SH-SY5Y (cell line): ENCODE measurements at regions not wholly inside any gene's neighbourhood (a gene's known extent, or its start where the extent isn't known, plus 50 kb on each side); places are given as distances from the start of the nearest gene placed in this dataset.

Experiments used
- GATA2 ChIP-seq: IDR thresholded peaks from 2 replicates; pipeline ENCODE4 v1.6.1; 2011; ENCODE audit warnings: mild to moderate bottlenecking, low read depth, low read length
- GATA3 ChIP-seq: IDR thresholded peaks from 2 replicates; pipeline ENCODE4 v1.6.1; 2011; ENCODE audit warnings: low read depth, mild to moderate bottlenecking, low read length, moderate library complexity

- TF ChIP-seq GATA2: no peak
- no peak for TF ChIP-seq GATA3
Measured at GRCh38 chr20:60872224-60872623, 379.8 kb upstream of the CDH4 start.

- no peak for TF ChIP-seq GATA2
- TF ChIP-seq GATA3: no peak
Measured at GRCh38 chr20:60877071-60877857, 374.8 kb upstream of the CDH4 start.

GRCh38 chr20:60882836-60883235, 369.2 kb upstream of the CDH4 start:
- TF ChIP-seq GATA2 (no peak), GATA3 (no peak)

GRCh38 chr20:60883496-60883895, 368.6 kb upstream of the CDH4 start:
- TF ChIP-seq GATA2 (no peak), GATA3 (no peak)

GRCh38 chr20:60884277-60884676, 367.8 kb upstream of the CDH4 start:
- TF ChIP-seq GATA2 (no peak), GATA3 (no peak)

GRCh38 chr20:60888771-60889170, 363.3 kb upstream of the CDH4 start:
- TF ChIP-seq GATA3 (no peak), GATA2 (no peak)

GRCh38 chr20:60892095-60892813, 359.8 kb upstream of the CDH4 start:
- TF ChIP-seq GATA3: no peak
- TF ChIP-seq GATA2: no peak

GRCh38 chr20:60894091-60894490, 358.0 kb upstream of the CDH4 start:
- TF ChIP-seq GATA3 (no peak), GATA2 (no peak)

- TF ChIP-seq GATA2: no peak
- TF ChIP-seq GATA3: no peak
Measured at GRCh38 chr20:60895363-60896079, 356.5 kb upstream of the CDH4 start.

- TF ChIP-seq GATA3 (no peak), GATA2 (no peak)
Measured at GRCh38 chr20:60897976-60898375, 354.1 kb upstream of the CDH4 start.

GRCh38 chr20:60899320-60899719, 352.7 kb upstream of the CDH4 start:
- no peak for TF ChIP-seq GATA3
- TF ChIP-seq GATA2: no peak

GRCh38 chr20:60900618-60901017, 351.4 kb upstream of the CDH4 start:
- TF ChIP-seq GATA3: no peak
- TF ChIP-seq GATA2: no peak

GRCh38 chr20:60901831-60902230, 350.2 kb upstream of the CDH4 start:
- TF ChIP-seq GATA2 (no peak), GATA3 (no peak)

- TF ChIP-seq GATA2: no peak
- no peak for TF ChIP-seq GATA3
Measured at GRCh38 chr20:60903325-60903971, 348.6 kb upstream of the CDH4 start.
